PC-9 (cell line): ENCODE measurements at regions not wholly inside any gene's neighbourhood (a gene's known extent, or its start where the extent isn't known, plus 50 kb on each side); places are given as distances from the start of the nearest gene placed in this dataset.

Experiments
- BruUV-seq: library from RNA; stranded (reverse); fragments of 400-500 nt; replicated peaks from 2 replicates; lab custom pipeline; 2021; lab: Mats Ljungman, UMichigan
- CTCF ChIA-PET: fragments of 300-600 bp; sonication (Branson Sonifier 250); formaldehyde crosslinking; loops from one replicate; lab custom pipeline; 2022; ENCODE audit warnings: antibody characterized with exemption; lab: Charles Lee
- POLR2A ChIA-PET: fragments of 300-600 bp; sonication (Branson Sonifier 250); formaldehyde crosslinking; loops from one replicate; lab custom pipeline; 2022; ENCODE audit warnings: antibody characterized with exemption; ENCODE audit not compliant: unreplicated experiment; lab: Charles Lee
- DNase-seq, 2 experiments: peaks; one replicate each; pipeline versions ENCODE4 v3.0.0 to v3.0.0-alpha.2; 2015 to 2022; ENCODE audit warnings: mixed read lengths in 1 of 2
- H2AFZ ChIP-seq: fragments of 200-600 bp; sonication (generic); 2 replicates; pipeline ENCODE4 v1.8.1; 2017; ENCODE audit warnings: antibody characterized with exemption
- H3F3A ChIP-seq: fragments of 200-600 bp; sonication (generic); 2 replicates; pipeline ENCODE4 v1.8.1; 2017; ENCODE audit warnings: antibody characterized with exemption, mild to moderate bottlenecking, low read depth; ENCODE audit not compliant: insufficient read depth
- H3K27ac ChIP-seq: fragments of 200-600 bp; sonication (generic); 2 replicates; pipeline ENCODE4 v1.6.1; 2016; ENCODE audit warnings: mixed run types
- H3K27me3 ChIP-seq: fragments of 200-600 bp; sonication (generic); 2 replicates; pipeline ENCODE4 v1.6.1; 2016; ENCODE audit warnings: low read depth, mixed run types; ENCODE audit not compliant: insufficient read depth
- H3K36me3 ChIP-seq: fragments of 200-600 bp; sonication (generic); 2 replicates; pipeline ENCODE4 v1.6.1; 2016; ENCODE audit warnings: low read depth, mixed run types
- H3K4me1 ChIP-seq: fragments of 200-600 bp; sonication (generic); replicated peaks from 2 replicates; pipeline ENCODE4 v1.6.1; 2016; ENCODE audit warnings: mixed run types; ENCODE audit not compliant: insufficient read depth
- H3K4me2 ChIP-seq: fragments of 200-600 bp; sonication (generic); 2 replicates; pipeline ENCODE4 v1.6.1; 2017; ENCODE audit warnings: mixed run types
- H3K4me3 ChIP-seq: fragments of 200-600 bp; sonication (generic); 2 replicates; pipeline ENCODE4 v1.6.1; 2016; ENCODE audit warnings: mixed run types
- H3K79me2 ChIP-seq: fragments of 200-600 bp; sonication (generic); 2 replicates; pipeline ENCODE4 v1.6.1; 2017; ENCODE audit warnings: low read depth, mixed run types
- H3K9me2 ChIP-seq: fragments of 200-600 bp; sonication (generic); 2 replicates; pipeline ENCODE4 v1.8.1; 2017; ENCODE audit warnings: mild to moderate bottlenecking; ENCODE audit not compliant: insufficient read depth
- H3K9me3 ChIP-seq: fragments of 200-600 bp; sonication (generic); 2 replicates; pipeline ENCODE4 v1.8.1; 2016; ENCODE audit warnings: low read depth; ENCODE audit not compliant: insufficient read depth
- H4K20me1 ChIP-seq: fragments of 200-600 bp; sonication (generic); 2 replicates; pipeline ENCODE4 v1.8.1; 2017; ENCODE audit not compliant: insufficient read depth
- EZH2 ChIP-seq: fragments of 200-600 bp; sonication (generic); IDR thresholded peaks from 2 replicates; pipeline ENCODE4 v1.8.0; 2017; ENCODE audit warnings: antibody characterized with exemption, low read depth
- intact Hi-C: fragments of 100-400 bp; cut with micrococcal nuclease; formaldehyde crosslinking; loops from one replicate; pipeline ENCODE4 v1.10.0; 2022; ENCODE audit not compliant: unreplicated experiment
- TF ChIP-seq, protein P1 (sequence below): fragments of 200-600 bp; sonication (generic); conservative IDR thresholded peaks from 2 replicates; pipeline ENCODE4 v1.6.1; 2017; ENCODE audit warnings: mixed run types, antibody characterized with exemption, mild to moderate bottlenecking, moderate library complexity

DNA sequence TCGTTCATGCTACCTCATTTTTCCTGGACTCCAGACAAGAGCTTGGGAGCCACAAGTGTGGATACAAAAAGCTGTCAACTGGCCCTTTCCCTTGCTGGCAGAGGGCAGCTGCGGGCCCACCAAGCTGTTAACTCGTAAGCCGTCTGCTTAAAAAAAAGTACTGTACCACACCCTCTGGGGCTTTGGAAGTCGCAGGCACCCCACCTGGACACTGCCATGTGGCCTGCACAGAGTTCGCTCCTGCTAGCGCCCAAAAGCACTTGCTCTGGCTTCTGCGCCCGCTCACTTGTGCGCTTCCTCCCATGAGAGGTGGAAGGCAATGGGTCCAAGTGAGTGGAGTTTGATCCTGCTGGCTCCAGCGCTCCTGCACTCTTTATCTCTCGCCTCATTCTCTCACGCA lies 476.4 kb upstream of the FSTL5 start:
- CTCF ChIA-PET: no interaction called here
- TF ChIP-seq EZH2: no peak
- TF ChIP-seq, protein P1, sequence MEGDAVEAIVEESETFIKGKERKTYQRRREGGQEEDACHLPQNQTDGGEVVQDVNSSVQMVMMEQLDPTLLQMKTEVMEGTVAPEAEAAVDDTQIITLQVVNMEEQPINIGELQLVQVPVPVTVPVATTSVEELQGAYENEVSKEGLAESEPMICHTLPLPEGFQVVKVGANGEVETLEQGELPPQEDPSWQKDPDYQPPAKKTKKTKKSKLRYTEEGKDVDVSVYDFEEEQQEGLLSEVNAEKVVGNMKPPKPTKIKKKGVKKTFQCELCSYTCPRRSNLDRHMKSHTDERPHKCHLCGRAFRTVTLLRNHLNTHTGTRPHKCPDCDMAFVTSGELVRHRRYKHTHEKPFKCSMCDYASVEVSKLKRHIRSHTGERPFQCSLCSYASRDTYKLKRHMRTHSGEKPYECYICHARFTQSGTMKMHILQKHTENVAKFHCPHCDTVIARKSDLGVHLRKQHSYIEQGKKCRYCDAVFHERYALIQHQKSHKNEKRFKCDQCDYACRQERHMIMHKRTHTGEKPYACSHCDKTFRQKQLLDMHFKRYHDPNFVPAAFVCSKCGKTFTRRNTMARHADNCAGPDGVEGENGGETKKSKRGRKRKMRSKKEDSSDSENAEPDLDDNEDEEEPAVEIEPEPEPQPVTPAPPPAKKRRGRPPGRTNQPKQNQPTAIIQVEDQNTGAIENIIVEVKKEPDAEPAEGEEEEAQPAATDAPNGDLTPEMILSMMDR: no peak
- Histone ChIP-seq H2AFZ (no peak overlapping the region), H3K27ac (no peak overlapping the region), H3F3A (no peaks in the 10 kb centered on the region), H3K36me3 (no peaks in the 10 kb centered on the region), H3K4me3 (no peak overlapping the region), H3K4me1 (no peaks in the 10 kb centered on the region), H3K4me2 (no peak overlapping the region), H3K27me3 (no peaks in the 10 kb centered on the region), H3K9me3 (no peaks in the 10 kb centered on the region), H3K9me2 (no peaks in the 10 kb centered on the region), H3K79me2 (no peaks in the 10 kb centered on the region), H4K20me1 (no peaks in the 10 kb centered on the region)
- intact Hi-C loops: no loop called here
- POLR2A ChIA-PET: no interaction called here
- BruUV-seq: no TSS peak
- DNase-seq: no peak

DNA sequence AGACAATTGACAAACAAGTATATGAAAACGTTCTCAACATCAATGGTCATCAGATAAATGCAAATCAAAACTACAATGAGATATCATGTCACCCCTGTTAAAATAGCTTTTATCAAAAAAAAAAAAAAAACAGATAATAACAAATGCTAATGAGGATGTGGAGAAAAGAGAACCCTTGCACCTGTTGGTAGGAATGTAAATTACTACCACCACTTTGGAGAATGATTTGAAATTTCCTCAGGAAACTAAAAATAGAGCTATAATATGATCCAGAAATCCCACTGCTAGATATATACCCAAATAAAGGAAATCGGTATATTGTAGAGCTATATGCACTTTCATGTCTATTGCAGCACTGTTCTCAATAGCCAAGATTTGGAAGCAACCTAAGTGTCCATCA lies 470.6 kb upstream of the FSTL5 start:
- Histone ChIP-seq H3K36me3 (no peaks in the 10 kb centered on the region), H3K9me2 (no peaks in the 10 kb centered on the region), H3F3A (no peaks in the 10 kb centered on the region), H3K4me2 (no peak overlapping the region), H4K20me1 (no peaks in the 10 kb centered on the region), H3K79me2 (no peaks in the 10 kb centered on the region), H3K27ac (no peak overlapping the region), H3K4me1 (no peaks in the 10 kb centered on the region), H3K4me3 (no peak overlapping the region), H3K27me3 (no peaks in the 10 kb centered on the region), H3K9me3 (no peaks in the 10 kb centered on the region), H2AFZ (no peak overlapping the region)
- no TSS peak for BruUV-seq
- ChIA-PET POLR2A (no interaction called here), CTCF (no interaction called here)
- TF ChIP-seq EZH2: no peak
- TF ChIP-seq, protein P1: no peak
- intact Hi-C loops: no loop called here
- no peak for DNase-seq

DNA sequence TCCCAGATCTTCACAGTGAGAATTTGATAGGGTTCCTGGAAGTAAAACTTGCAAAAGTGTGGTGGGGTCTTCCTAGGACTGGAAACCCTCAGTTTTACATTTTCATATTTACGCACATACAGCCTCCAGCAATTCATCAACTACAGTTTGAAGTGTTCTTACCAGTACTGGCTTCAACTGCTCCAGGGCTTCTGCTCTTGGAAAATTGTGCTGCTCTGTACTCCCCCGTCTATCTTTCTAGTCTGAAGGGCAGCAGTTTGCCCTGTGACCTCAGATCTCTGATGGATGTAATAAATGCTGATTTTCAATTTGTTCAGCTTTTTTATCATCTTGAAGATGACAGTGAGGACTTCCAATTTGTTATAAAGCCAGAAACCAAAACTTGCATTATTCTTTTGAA lies 458.9 kb upstream of the FSTL5 start:
- no peak overlapping the region for H2AFZ ChIP-seq
- no TSS peak for BruUV-seq
- H3K9me3 ChIP-seq: no peaks in the 10 kb centered on the region
- no peak overlapping the region for H3K4me3 ChIP-seq
- H3K27ac ChIP-seq: no peak overlapping the region
- no peaks in the 10 kb centered on the region for H3K27me3 ChIP-seq
- no peak overlapping the region for H3K4me2 ChIP-seq
- H3K79me2 ChIP-seq: no peaks in the 10 kb centered on the region
- H3K4me1 ChIP-seq: no peaks in the 10 kb centered on the region
- H3K9me2 ChIP-seq: no peaks in the 10 kb centered on the region
- H3F3A ChIP-seq: no peaks in the 10 kb centered on the region
- TF ChIP-seq, protein P1: no peak
- TF ChIP-seq EZH2: no peak
- no peaks in the 10 kb centered on the region for H4K20me1 ChIP-seq
- ChIA-PET POLR2A (no interaction called here), CTCF (no interaction called here)
- DNase-seq: no peak
- H3K36me3 ChIP-seq: no peaks in the 10 kb centered on the region
- intact Hi-C loops: no loop called here
